Stromal cell of bone marrow (primary cell): ENCODE measurements at regions not wholly inside any gene's neighbourhood (a gene's known extent, or its start where the extent isn't known, plus 50 kb on each side); places are given as distances from the start of the nearest gene placed in this dataset.
"Not testable (repeated sequence)": the region's sequence is repeated elsewhere in the genome, so short reads cannot be mapped to it uniquely, and the experiment has no call there.

Experiments
- DNase-seq: peaks from one replicate; pipeline ENCODE4 v3.0.0-alpha.2; 2012; ENCODE audit warnings: low read depth

- DNase-seq, result no peak
Observed at GRCh38 chr6:135651964-135652755, 154.6 kb upstream of the AHI1 start.

GRCh38 chr6:135655055-135655454, 157.5 kb upstream of the AHI1 start:
- DNase-seq, result no peak

- DNase-seq, result no peak
Observed at GRCh38 chr6:135657207-135657606, 159.7 kb upstream of the AHI1 start.

- DNase-seq, result no peak
Observed at GRCh38 chr6:135658481-135658880, 160.9 kb upstream of the AHI1 start.

- no peak for DNase-seq
Observed at GRCh38 chr6:135658916-135659315, 161.4 kb upstream of the AHI1 start.

- DNase-seq, result no peak
Observed at GRCh38 chr6:135664527-135664926, 167.0 kb upstream of the AHI1 start.

- DNase-seq, result no peak
Observed at GRCh38 chr6:135665935-135666334, 168.4 kb upstream of the AHI1 start.

GRCh38 chr6:135667691-135668455, 170.3 kb upstream of the AHI1 start:
- DNase-seq, result peak; percentile 41

- no peak for DNase-seq
Observed at GRCh38 chr6:135672256-135672655, 174.7 kb upstream of the AHI1 start.

GRCh38 chr6:135673501-135674309, 176.2 kb upstream of the AHI1 start:
- peak; percentile 40 for DNase-seq

- DNase-seq, result no peak
Observed at GRCh38 chr6:135675026-135675425, 176.5 kb upstream of the PDE7B start.

- no peak for DNase-seq
Observed at GRCh38 chr6:135675862-135676261, 175.6 kb upstream of the PDE7B start.

GRCh38 chr6:135680964-135681913, 170.3 kb upstream of the PDE7B start:
- no peak for DNase-seq

GRCh38 chr6:135686784-135687301, 164.7 kb upstream of the PDE7B start:
- peak; percentile 80 for DNase-seq

GRCh38 chr6:135688476-135688875, 163.0 kb upstream of the PDE7B start:
- not testable (repeated sequence) for DNase-seq

GRCh38 chr6:135692426-135692825, 159.1 kb upstream of the PDE7B start:
- DNase-seq, result no peak

GRCh38 chr6:135693811-135694370, 157.6 kb upstream of the PDE7B start:
- DNase-seq, result no peak

GRCh38 chr6:135699705-135700104, 151.8 kb upstream of the PDE7B start:
- no peak for DNase-seq

GRCh38 chr6:135701426-135701825, 150.1 kb upstream of the PDE7B start:
- no peak for DNase-seq

- DNase-seq, result no peak
Observed at GRCh38 chr6:135703007-135703406, 148.5 kb upstream of the PDE7B start.

GRCh38 chr6:135703621-135704020, 147.9 kb upstream of the PDE7B start:
- DNase-seq, result no peak
